GM12864 (cell line): ENCODE measurements at regions not wholly inside any gene's neighbourhood (a gene's known extent, or its start where the extent isn't known, plus 50 kb on each side); places are given as distances from the start of the nearest gene placed in this dataset.

ENCODE experiments used
- DNase-seq: peaks from one replicate; pipeline ENCODE4 v3.0.0-alpha.2; 2011; ENCODE audit warnings: low read depth
- H3K4me3 ChIP-seq: 2 replicates; pipeline ENCODE4 v1.5.1; 2011; ENCODE audit warnings: mild to moderate bottlenecking, low read depth, low read length, control low read depth
- CTCF ChIP-seq: IDR thresholded peaks from 2 replicates; pipeline ENCODE4 v1.5.1; 2011; ENCODE audit warnings: low read depth, mild to moderate bottlenecking, moderate library complexity, low read length, control low read depth, inconsistent platforms; ENCODE audit errors: missing control alignments

DNA sequence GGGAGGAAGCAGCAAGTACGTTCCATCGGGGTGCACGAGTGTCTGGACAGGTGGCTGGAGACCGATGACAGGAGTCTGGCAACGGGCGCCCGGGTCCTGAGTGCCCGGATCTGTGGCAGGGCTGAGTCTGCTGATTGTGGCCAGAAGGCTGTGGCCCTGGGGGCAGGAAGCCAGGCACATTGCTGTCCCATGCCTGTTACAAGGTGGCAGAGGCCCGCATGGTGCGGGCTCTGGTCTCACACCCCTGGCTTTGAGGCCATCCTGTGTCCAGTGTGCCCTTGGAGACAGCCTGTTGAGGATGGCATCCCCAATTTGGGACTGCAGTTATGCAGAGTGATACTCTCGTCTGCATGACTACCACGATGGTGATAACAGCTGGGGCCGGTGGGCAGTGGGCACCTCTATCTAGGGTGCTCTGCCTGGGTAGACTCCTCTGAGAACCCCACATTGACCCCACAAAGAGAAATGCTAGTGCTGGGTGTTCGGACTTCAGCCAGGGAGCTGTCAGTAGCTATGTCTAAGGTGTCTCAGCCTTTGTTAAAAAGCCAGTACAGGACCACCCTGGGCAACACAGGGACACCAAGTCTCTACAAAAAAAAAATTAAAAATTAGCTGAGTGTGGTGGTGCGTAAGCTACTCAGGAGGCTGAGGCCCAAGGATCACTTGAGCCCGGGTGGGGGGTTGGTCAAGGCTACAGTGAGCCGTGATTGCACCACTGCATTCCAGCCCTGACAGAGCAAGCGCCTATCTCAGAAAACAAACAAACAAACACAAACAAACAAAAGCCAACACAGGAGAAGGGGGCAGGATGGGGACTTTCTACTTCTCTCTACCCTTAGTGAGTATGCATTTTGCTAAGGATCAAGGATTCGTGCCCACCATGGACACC lies 88.3 kb downstream of the RHOB start:
- no peak for TF ChIP-seq CTCF
- H3K4me3 ChIP-seq = no peak overlapping the region
- DNase-seq = no peak

GRCh38 chr2:20536619-20537422 lies 89.9 kb downstream of the RHOB start:
- no peak for DNase-seq
- no peak overlapping the region for H3K4me3 ChIP-seq
- no peak for TF ChIP-seq CTCF

DNA sequence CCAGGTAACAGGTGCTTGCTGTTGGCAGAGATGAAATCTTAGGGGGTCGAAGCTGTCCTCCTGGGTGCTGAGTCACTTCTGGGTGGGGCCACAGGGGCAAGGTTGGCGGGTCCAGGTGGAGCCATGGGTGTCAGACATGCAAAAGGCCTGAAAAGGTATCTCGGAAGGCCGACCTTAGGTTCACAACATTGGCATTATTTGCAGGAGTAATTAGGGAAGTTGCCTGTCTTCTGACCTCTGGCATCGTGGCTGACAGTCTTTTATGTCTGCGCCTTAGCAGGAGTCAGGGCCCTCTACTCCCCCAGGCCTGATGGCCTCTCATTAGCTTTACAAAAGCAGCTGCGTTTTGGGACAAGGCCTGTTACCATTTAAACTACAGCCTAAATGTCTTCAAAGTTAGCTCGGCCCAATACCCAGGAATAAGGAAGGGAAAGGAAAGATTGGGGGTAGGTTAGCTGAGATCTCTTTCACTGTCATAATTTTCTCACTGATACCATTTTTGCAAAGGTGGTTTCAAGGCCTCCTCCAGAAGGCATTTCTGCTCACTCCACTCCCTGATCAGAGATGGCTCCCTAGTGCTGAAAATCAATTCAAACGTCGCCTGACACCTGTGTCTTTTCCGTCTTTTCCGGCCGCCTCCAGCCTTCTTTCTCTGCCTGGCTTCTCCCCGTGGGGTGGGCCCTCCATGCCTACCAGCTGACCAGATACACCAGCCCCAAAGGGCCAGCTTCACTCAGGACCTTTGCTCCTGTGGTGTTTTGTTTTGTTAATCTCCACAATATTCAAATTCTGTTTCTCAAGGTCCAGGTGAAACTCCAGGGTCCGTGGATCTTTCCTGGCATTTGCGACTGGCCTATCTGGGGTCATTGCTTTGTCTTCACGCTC lies 90.8 kb downstream of the RHOB start:
- no peak for TF ChIP-seq CTCF
- DNase-seq = no peak
- H3K4me3 ChIP-seq = no peak overlapping the region

GRCh38 chr2:20538308-20539132 lies 91.6 kb downstream of the RHOB start:
- no peak for DNase-seq
- H3K4me3 ChIP-seq = no peak overlapping the region
- TF ChIP-seq CTCF = no peak

DNA sequence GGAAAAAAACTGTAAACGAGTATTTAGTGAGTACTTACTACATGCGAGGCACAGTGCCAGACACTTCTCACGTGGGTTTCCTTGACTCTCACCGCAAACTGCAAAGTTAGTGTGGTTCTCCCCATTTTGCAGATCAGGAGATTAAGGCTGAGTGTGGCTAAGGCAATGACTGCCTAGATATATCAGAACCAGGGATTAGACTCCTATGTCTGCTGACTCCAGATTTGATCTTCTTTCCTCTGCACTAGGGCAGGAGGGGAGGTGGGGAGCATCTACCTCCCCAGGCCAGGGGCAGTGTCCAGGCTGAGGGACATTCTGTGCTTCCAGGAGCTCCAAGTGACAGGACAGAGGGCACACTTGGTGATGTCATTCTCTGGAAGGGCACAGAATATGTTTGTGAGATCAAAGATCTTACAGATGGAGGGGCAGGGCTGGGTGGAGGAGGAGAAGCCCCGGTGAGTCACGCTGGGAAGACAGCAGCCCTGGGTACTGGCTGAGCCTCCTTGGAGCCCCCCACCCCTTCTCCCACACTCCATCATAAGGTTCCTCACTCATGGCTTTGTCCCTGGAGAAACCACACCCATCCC lies 92.4 kb downstream of the RHOB start:
- no peak overlapping the region for H3K4me3 ChIP-seq
- no peak for DNase-seq
- no peak for TF ChIP-seq CTCF
